Stomach (tissue), 8 donors: ENCODE measurements at regions not wholly inside any gene's neighbourhood (a gene's known extent, or its start where the extent isn't known, plus 50 kb on each side); places are given as distances from the start of the nearest gene placed in this dataset.
A peak's percentile ranks its signal among the peaks of the same experiment; 100 is the strongest.

Source experiments
- DNase-seq, 2 donors: peaks; one replicate each; pipeline versions ENCODE4 v3.0.0 to v3.0.0-alpha.2; 2013 to 2019
- H3K27ac ChIP-seq, 5 donors: fragments of 200-600 bp in 4 of 5; sonication (generic) in 4 of 5; one replicate each; pipeline ENCODE4 v1.5.1; 2013 to 2019; ENCODE audit warnings: mild to moderate bottlenecking in 1 of 5, moderate library complexity in 1 of 5
- H3K27me3 ChIP-seq, 3 donors: fragments of 200-600 bp; sonication (generic); one replicate each; pipeline ENCODE4 v1.5.1; 2017 to 2019; ENCODE audit warnings: mixed run types in 1 of 3
- H3K36me3 ChIP-seq, 4 donors: fragments of 200-600 bp; sonication (generic); 1 replicate in 3 of 4; 2 replicates in 1 of 4; pipeline ENCODE4 v1.5.1; 2016 to 2019
- H3K4me1 ChIP-seq, 4 donors: fragments of 200-600 bp; sonication (generic); one replicate each; pipeline ENCODE4 v1.5.1; 2016 to 2019
- H3K4me3 ChIP-seq, 4 donors: fragments of 200-600 bp; sonication (generic) in 3 of 4; one replicate each; pipeline ENCODE4 v1.5.1; 2016 to 2019; ENCODE audit warnings: mild to moderate bottlenecking in 1 of 4
- H3K9me3 ChIP-seq, 4 donors: fragments of 200-600 bp; sonication (generic); one replicate each; pipeline ENCODE4 v1.5.1; 2016 to 2019
- CTCF ChIP-seq, 7 experiments: fragments of 450-650 bp in 4 of 7; fragments of 200-600 bp in 3 of 7; sonication (generic) in 3 of 7; IDR thresholded peaks; one replicate each; pipeline ENCODE4 v1.5.1; 2016 to 2019; ENCODE audit warnings: antibody characterized with exemption in 7 of 7, control low read depth in 2 of 7, mild to moderate bottlenecking in 1 of 7
- EP300 ChIP-seq: sonication (generic); formaldehyde crosslinking; IDR thresholded peaks from one replicate; pipeline ENCODE4 v1.6.1; 2017; ENCODE audit warnings: antibody characterized with exemption
- POLR2A ChIP-seq, 4 donors: fragments of 450-650 bp; IDR thresholded peaks; one replicate each; pipeline ENCODE4 v1.6.1; 2016; ENCODE audit warnings: antibody characterized with exemption in 4 of 4, control low read depth in 2 of 4, mild to moderate bottlenecking in 1 of 4, moderate library complexity in 1 of 4
- POLR2AphosphoS5 ChIP-seq, 3 donors: sonication (generic); formaldehyde crosslinking; IDR thresholded peaks; one replicate each; pipeline ENCODE4 v1.6.1; 2016; ENCODE audit warnings: antibody characterized with exemption in 3 of 3
- WGBS, 5 donors: extraction: QIAGEN DNeasy Blood & Tissue Kit in 3 of 5; methylation state at CpG; one replicate each; pipeline versions ENCODE4 v1.1.5 to v1.1.7; 2013 to 2018; 5-methylcytosine and 5-hydroxymethylcytosine counted together
- intact Hi-C: fragments of 100-400 bp; cut with DNase I; formaldehyde crosslinking; loops from one replicate; pipeline ENCODE4 v1.15.1; 2023; ENCODE audit warnings: low total_unique reads
- donor health status: healthy with polysubstance abuse.
- donor health status: Bipolar disorder and iron deficiency.
- donor health status: healthy.

GRCh38 chr13:61761690-61762089 is 346.0 kb upstream of the PCDH20 start:
- Histone ChIP-seq H3K4me3 (no peak overlapping the region), H3K9me3 (peaks cover 0 to 17% (median 6%) of the 10 kb centered on the region in 4 donors), H3K27ac (no peak overlapping the region), H3K36me3 (no peaks in the 10 kb centered on the region), H3K27me3 (no peaks in the 10 kb centered on the region), H3K4me1 (no peaks in the 10 kb centered on the region)
- intact Hi-C loops, result no loop called here
- no peak for DNase-seq
- TF ChIP-seq CTCF (IDR thresholded peaks at IDR 0.05), result no peak
- TF ChIP-seq POLR2AphosphoS5 (IDR thresholded peaks at IDR 0.05), result no peak
- TF ChIP-seq POLR2A (IDR thresholded peaks at IDR 0.05), result no peak
- no peak for TF ChIP-seq EP300
- WGBS, 5 donors, result 79 to 90% (median 89%) methylated on average over 1 of the region's 1 CpG

DNA sequence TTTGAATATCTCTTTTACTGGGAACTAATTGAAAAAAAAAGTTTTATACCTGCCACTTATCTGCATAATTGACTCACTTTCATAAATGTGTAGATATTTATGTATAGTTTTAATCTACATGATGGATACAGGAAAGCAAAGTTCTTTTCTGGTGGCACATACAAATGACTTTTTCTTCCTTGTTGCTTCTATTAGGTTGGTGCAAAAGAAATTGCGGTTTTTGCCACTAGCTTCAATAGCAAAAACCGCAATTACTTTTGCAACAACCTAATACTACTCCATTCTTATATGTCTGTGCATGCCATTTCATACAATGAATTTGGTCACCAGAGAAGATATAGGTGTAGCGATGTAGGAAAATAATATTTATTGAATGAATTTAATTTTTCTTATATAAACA is 344.5 kb upstream of the PCDH20 start:
- H3K36me3 ChIP-seq, result no peaks in the 10 kb centered on the region
- H3K9me3 ChIP-seq, result peaks cover 0 to 17% (median 9%) of the 10 kb centered on the region in 4 donors
- no peak for DNase-seq
- TF ChIP-seq CTCF (IDR thresholded peaks at IDR 0.05), result no peak
- TF ChIP-seq POLR2AphosphoS5 (IDR thresholded peaks at IDR 0.05), result no peak
- no peak for TF ChIP-seq EP300
- no peak for TF ChIP-seq POLR2A (IDR thresholded peaks at IDR 0.05)
- intact Hi-C loops, result no loop called here
- H3K27ac ChIP-seq, result no peak overlapping the region
- no peaks in the 10 kb centered on the region for H3K4me1 ChIP-seq
- 92 to 98% (median 94%) methylated on average over 3 of the region's 3 CpGs for WGBS, 5 donors
- H3K4me3 ChIP-seq, result no peak overlapping the region
- no peaks in the 10 kb centered on the region for H3K27me3 ChIP-seq

DNA sequence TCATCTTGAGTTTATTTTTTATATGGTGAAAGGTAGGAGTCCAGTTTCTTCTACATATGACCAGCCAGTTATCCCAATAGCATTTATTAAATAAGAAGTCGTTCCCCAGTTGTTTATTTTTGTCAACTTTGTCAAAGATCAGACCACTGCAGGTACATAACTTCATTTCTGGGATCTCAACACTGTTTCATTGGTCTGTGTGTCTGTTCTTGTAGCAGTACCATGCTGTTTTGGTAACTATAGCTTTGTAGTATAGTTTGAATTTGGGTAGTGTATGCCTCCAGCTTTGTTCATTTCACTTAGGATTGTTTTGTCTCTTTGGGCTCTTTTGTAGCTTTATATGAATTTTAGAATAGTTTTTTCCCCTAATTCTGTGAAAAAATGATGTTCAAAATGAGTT is 340.4 kb upstream of the PCDH20 start:
- Histone ChIP-seq H3K36me3 (no peaks in the 10 kb centered on the region), H3K4me1 (no peaks in the 10 kb centered on the region), H3K27ac (no peak overlapping the region), H3K9me3 (peaks cover 0 to 19% (median 11%) of the 10 kb centered on the region in 4 donors), H3K27me3 (no peaks in the 10 kb centered on the region), H3K4me3 (no peak overlapping the region)
- intact Hi-C loops, result no loop called here
- no peak for DNase-seq
- TF ChIP-seq POLR2AphosphoS5 (IDR thresholded peaks at IDR 0.05) (no peak), EP300 (no peak)
- WGBS, 5 donors, result 33 to 83% (median 65%) methylated on average over 1 of the region's 1 CpG

DNA sequence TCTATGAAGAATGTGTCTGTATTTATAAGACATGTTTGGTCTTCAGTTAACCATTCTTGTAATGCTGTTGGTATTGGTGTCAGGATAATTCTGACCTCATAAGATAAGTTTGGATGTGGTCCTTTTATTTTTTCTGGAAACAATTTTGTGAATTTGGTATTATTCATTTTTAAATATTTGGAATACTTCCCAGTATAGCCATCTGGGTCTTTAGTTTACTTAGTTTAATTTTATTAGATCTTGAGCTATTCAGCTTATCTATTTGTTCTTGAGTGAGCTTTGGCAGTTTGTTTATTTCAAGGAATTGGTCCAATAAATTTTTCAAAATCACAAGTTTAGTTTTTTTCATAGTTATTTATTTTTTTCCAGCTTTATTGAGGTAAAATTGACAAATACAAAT is 335.4 kb upstream of the PCDH20 start:
- Histone ChIP-seq H3K4me3 (no peak overlapping the region), H3K27me3 (no peaks in the 10 kb centered on the region), H3K4me1 (no peaks in the 10 kb centered on the region), H3K36me3 (no peaks in the 10 kb centered on the region), H3K27ac (no peak overlapping the region), H3K9me3 (peaks cover 0 to 11% (median 7%) of the 10 kb centered on the region in 4 donors)
- intact Hi-C loops, result no loop called here
- no peak for TF ChIP-seq EP300
- no peak for TF ChIP-seq POLR2A (IDR thresholded peaks at IDR 0.05)
- TF ChIP-seq CTCF (IDR thresholded peaks at IDR 0.05), result no peak
- TF ChIP-seq POLR2AphosphoS5 (IDR thresholded peaks at IDR 0.05), result no peak
- DNase-seq, result no peak

GRCh38 chr13:61738236-61738750 is 322.6 kb upstream of the PCDH20 start:
- Histone ChIP-seq H3K27me3 (no peaks in the 10 kb centered on the region), H3K9me3 (no peaks in the 10 kb centered on the region), H3K4me1 (no peaks in the 10 kb centered on the region), H3K36me3 (no peaks in the 10 kb centered on the region), H3K27ac (no peak overlapping the region), H3K4me3 (no peak overlapping the region)
- intact Hi-C loops, result no loop called here
- DNase-seq, result peak in 1 of 2 donors; percentile 43
- WGBS, 5 donors, result 27 to 45% (median 28%) methylated on average over 2 of the region's 2 CpGs
- TF ChIP-seq POLR2AphosphoS5 (IDR thresholded peaks at IDR 0.05) (no peak), CTCF (IDR thresholded peaks at IDR 0.05) (no peak), POLR2A (IDR thresholded peaks at IDR 0.05) (no peak), EP300 (no peak)
